HFFc6 (cell line): ENCODE measurements at regions not wholly inside any gene's neighbourhood (a gene's known extent, or its start where the extent isn't known, plus 50 kb on each side); places are given as distances from the start of the nearest gene placed in this dataset.
"Not testable (repeated sequence)": the region's sequence is repeated elsewhere in the genome, so short reads cannot be mapped to it uniquely, and the experiment has no call there.

Experiments
- DNase-seq: peaks from one replicate; pipeline ENCODE4 v3.0.0-alpha.2; 2018
- H3K27ac Mint-ChIP-seq: 2 replicates; pipeline ENCODE4 v1.8.0; 2020; ENCODE audit warnings: mild to moderate bottlenecking, mixed read lengths
- H3K27me3 Mint-ChIP-seq: 2 replicates; pipeline ENCODE4 v1.8.0; 2021; ENCODE audit warnings: mild to moderate bottlenecking, moderate library complexity, mixed read lengths; ENCODE audit not compliant: insufficient read depth
- H3K36me3 Mint-ChIP-seq: 2 replicates; pipeline ENCODE4 v1.8.0; 2021; ENCODE audit warnings: low read depth, mixed read lengths
- H3K4me1 Mint-ChIP-seq: 2 replicates; pipeline ENCODE4 v1.8.0; 2020; ENCODE audit warnings: low read depth, mixed read lengths
- H3K4me3 Mint-ChIP-seq: 2 replicates; pipeline ENCODE4 v1.8.0; 2020; ENCODE audit warnings: mild to moderate bottlenecking, moderate library complexity, mixed read lengths
- H3K9me3 Mint-ChIP-seq: 2 replicates; pipeline ENCODE4 v1.8.0; 2020; ENCODE audit warnings: mild to moderate bottlenecking, mixed read lengths
- CTCF ChIP-seq: fragments of 200-600 bp; sonication (generic); IDR thresholded peaks from 2 replicates; pipeline ENCODE4 v1.5.0; 2021; ENCODE audit warnings: antibody characterized with exemption, mild to moderate bottlenecking

GRCh38 chr19:27802293-27802692 is 1410.7 kb downstream of the UQCRFS1 start:
- H3K27ac Mint-ChIP-seq, H3K4me3 Mint-ChIP-seq, H3K27me3 Mint-ChIP-seq, DNase-seq, H3K4me1 Mint-ChIP-seq, H3K9me3 Mint-ChIP-seq: not testable (repeated sequence)
- TF ChIP-seq CTCF = peak; percentile 61
- peaks cover 34% of the 10 kb centered on the region for H3K36me3 Mint-ChIP-seq

GRCh38 chr19:27796540-27796939 is 1416.4 kb downstream of the UQCRFS1 start:
- no peak for TF ChIP-seq CTCF
- peaks cover 13% of the 10 kb centered on the region for H3K4me1 Mint-ChIP-seq
- no peak overlapping the region for H3K27ac Mint-ChIP-seq
- no peaks in the 10 kb centered on the region for H3K27me3 Mint-ChIP-seq
- DNase-seq = no peak
- H3K36me3 Mint-ChIP-seq = peaks cover 19% of the 10 kb centered on the region
- no peaks in the 10 kb centered on the region for H3K9me3 Mint-ChIP-seq
- H3K4me3 Mint-ChIP-seq = no peak overlapping the region

- no peaks in the 10 kb centered on the region for H3K9me3 Mint-ChIP-seq
- H3K27ac Mint-ChIP-seq = no peak overlapping the region
- peak overlapping the region; percentile 49; the same call in 1 of the 2 replicates for H3K4me3 Mint-ChIP-seq
- H3K27me3 Mint-ChIP-seq = no peaks in the 10 kb centered on the region
- TF ChIP-seq CTCF = no peak
- peaks cover 15% of the 10 kb centered on the region for H3K4me1 Mint-ChIP-seq
- peaks cover 19% of the 10 kb centered on the region for H3K36me3 Mint-ChIP-seq
- no peak for DNase-seq
Observed at GRCh38 chr19:27796073-27796472, 1416.9 kb downstream of the UQCRFS1 start.

DNA sequence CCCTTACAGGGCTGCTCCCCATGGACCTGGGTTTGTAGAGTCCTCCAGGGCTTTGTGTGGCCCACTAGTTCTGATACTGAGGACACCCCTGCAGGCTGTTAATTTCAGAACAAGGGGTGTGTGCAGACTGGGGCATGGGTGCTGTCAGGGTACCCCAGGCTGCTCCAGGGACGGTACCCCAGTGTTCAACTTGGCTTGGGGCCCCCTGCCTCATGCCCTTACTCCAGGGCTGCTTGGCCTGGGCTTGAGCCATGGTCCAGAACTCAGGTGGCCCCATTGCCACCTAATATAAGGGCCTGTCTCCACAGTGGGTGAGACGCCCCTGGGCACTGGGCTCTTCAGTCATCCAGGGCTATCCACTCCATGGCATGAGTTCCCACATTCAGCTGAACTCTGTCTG is 1417.6 kb downstream of the UQCRFS1 start:
- DNase-seq = no peak
- H3K27me3 Mint-ChIP-seq = no peaks in the 10 kb centered on the region
- peak overlapping the region; percentile 49 for H3K4me3 Mint-ChIP-seq
- peaks cover 20% of the 10 kb centered on the region for H3K4me1 Mint-ChIP-seq
- H3K9me3 Mint-ChIP-seq = no peaks in the 10 kb centered on the region
- no peak overlapping the region for H3K27ac Mint-ChIP-seq
- H3K36me3 Mint-ChIP-seq = peaks cover 17% of the 10 kb centered on the region
- no peak for TF ChIP-seq CTCF

DNA sequence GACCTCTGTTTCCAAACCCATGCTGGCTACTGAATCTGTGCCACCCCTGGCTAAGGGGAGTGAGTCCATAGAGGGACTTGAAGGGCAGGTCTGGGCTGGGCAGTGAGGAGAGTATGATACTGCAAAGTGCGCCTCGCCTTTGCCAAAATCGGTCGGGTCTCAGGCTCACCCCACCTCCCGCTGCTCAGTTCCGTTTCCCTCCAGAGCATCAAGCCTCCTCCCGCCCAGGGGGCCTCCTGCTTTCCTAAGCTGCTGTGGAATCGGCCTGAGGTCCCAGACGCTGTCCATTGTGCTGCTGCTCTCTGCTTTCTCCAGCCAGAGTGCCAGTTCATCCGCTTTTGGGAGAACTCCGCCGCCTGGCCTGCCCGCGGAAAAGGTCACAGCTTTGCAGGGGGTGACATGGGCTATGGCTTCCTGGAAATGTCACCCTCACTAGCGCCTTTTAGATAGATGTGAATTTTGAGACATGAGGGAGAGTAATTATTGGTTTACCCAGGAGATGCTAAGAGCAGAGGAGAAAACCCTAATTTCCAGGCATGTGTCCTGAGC is 1418.4 kb downstream of the UQCRFS1 start:
- Mint-ChIP-seq H3K4me3 (peak overlapping the region; percentile 93), H3K9me3 (no peaks in the 10 kb centered on the region), H3K27ac (peak overlapping the region; percentile 72), H3K36me3 (peaks cover 14% of the 10 kb centered on the region), H3K4me1 (peaks cover 20% of the 10 kb centered on the region), H3K27me3 (no peaks in the 10 kb centered on the region)
- TF ChIP-seq CTCF = no peak
- DNase-seq = peak; percentile 44
